ENCODE measurements at regions not wholly inside any gene's neighbourhood (a gene's known extent, or its start where the extent isn't known, plus 50 kb on each side); places are given as distances from the start of the nearest gene placed in this dataset.

- no peak for DNase-seq (ENCODE audit: low spot score)
These were observed 51.9 kb upstream of the TMEM163 start for GRCh38 chr2:134770702-134771101.

GRCh38 chr2:134771313-134771801 is 52.6 kb upstream of the TMEM163 start:
- no peak for DNase-seq (ENCODE audit: low spot score)

GRCh38 chr2:134772493-134773169 is 53.8 kb upstream of the TMEM163 start:
- DNase-seq (ENCODE audit: low spot score) = no peak

- DNase-seq (ENCODE audit: low spot score) = no peak
These were observed 54.5 kb upstream of the TMEM163 start for GRCh38 chr2:134773335-134773734.

GRCh38 chr2:134773759-134774742 is 55.3 kb upstream of the TMEM163 start:
- no peak for DNase-seq (ENCODE audit: low spot score)

- no peak for DNase-seq (ENCODE audit: low spot score)
These were observed 56.2 kb upstream of the TMEM163 start for GRCh38 chr2:134774786-134775641.

- no peak for DNase-seq (ENCODE audit: low spot score)
These were observed 58.0 kb upstream of the TMEM163 start for GRCh38 chr2:134776836-134777235.

GRCh38 chr2:134777593-134777992 is 58.8 kb upstream of the TMEM163 start:
- DNase-seq (ENCODE audit: low spot score) = no peak

GRCh38 chr2:134778372-134778771 is 59.6 kb upstream of the TMEM163 start:
- DNase-seq (ENCODE audit: low spot score) = no peak

- DNase-seq (ENCODE audit: low spot score) = no peak
These were observed 57.4 kb upstream of the ACMSD start for GRCh38 chr2:134780972-134781371.

- DNase-seq (ENCODE audit: low spot score) = no peak
These were observed 56.3 kb upstream of the ACMSD start for GRCh38 chr2:134782107-134782506.

- peak; percentile 19 for DNase-seq (ENCODE audit: low spot score)
These were observed 55.6 kb upstream of the ACMSD start for GRCh38 chr2:134782792-134783191.

- DNase-seq (ENCODE audit: low spot score) = no peak
These were observed 54.5 kb upstream of the ACMSD start for GRCh38 chr2:134783912-134784311.

- no peak for DNase-seq (ENCODE audit: low spot score)
These were observed 52.6 kb upstream of the ACMSD start for GRCh38 chr2:134785659-134786430.

- DNase-seq (ENCODE audit: low spot score) = no peak
These were observed 50.0 kb upstream of the ACMSD start for GRCh38 chr2:134788417-134788816.

Measured in H4 (cell line).